Adrenal gland (tissue), 9 donors: ENCODE measurements at regions not wholly inside any gene's neighbourhood (a gene's known extent, or its start where the extent isn't known, plus 50 kb on each side); places are given as distances from the start of the nearest gene placed in this dataset.

Experiments used
- DNase-seq, 7 donors: peaks; one replicate each; pipeline ENCODE4 v3.0.0-alpha.2; 2019 to 2020
- H3K27ac ChIP-seq, 5 donors: fragments of 200-600 bp; sonication (generic) in 4 of 5; 1 replicate in 3 of 5; 2 replicates in 2 of 5; pipeline versions ENCODE4 v1.5.1 to v1.8.0; 2016 to 2020; ENCODE audit warnings: mild to moderate bottlenecking in 1 of 5
- H3K27me3 ChIP-seq: fragments of 200-600 bp; 2 replicates; pipeline ENCODE4 v1.8.0; 2021
- H3K36me3 ChIP-seq, 2 donors: fragments of 200-600 bp; replicated peaks in 1 of 2; 1 replicate in 1 of 2; 2 replicates in 1 of 2; pipeline versions ENCODE4 v1.5.1 to v1.8.0; 2018 to 2022
- H3K4me1 ChIP-seq, 2 donors: fragments of 200-600 bp; replicated peaks in 1 of 2; 1 replicate in 1 of 2; 2 replicates in 1 of 2; pipeline versions ENCODE4 v1.5.1 to v1.8.0; 2018 to 2021
- H3K4me3 ChIP-seq, 4 donors: fragments of 200-600 bp; sonication (generic) in 3 of 4; one replicate each; pipeline ENCODE4 v1.5.1; 2016 to 2018
- H3K9me3 ChIP-seq, 3 donors: fragments of 200-600 bp; sonication (generic) in 1 of 3; replicated peaks in 1 of 3; 1 replicate in 2 of 3; 2 replicates in 1 of 3; pipeline versions ENCODE4 v1.5.1 to v1.8.0; 2016 to 2021
- CTCF ChIP-seq, 6 experiments: fragments of 450-650 bp in 4 of 6; fragments of 200-600 bp in 2 of 6; sonication (generic) in 1 of 6; IDR thresholded peaks; 1 replicate in 5 of 6; 2 replicates in 1 of 6; pipeline versions ENCODE4 v1.5.1 to v1.8.0; 2016 to 2021; ENCODE audit warnings: antibody characterized with exemption in 6 of 6, mild to moderate bottlenecking in 2 of 6, moderate library complexity in 1 of 6
- POLR2A ChIP-seq, 2 donors: fragments of 450-650 bp; IDR thresholded peaks; one replicate each; pipeline ENCODE4 v1.6.1; 2017; ENCODE audit warnings: antibody characterized with exemption in 2 of 2, mild to moderate bottlenecking in 2 of 2, moderate library complexity in 1 of 2
- WGBS, 4 donors: extraction: QIAGEN DNeasy Blood & Tissue Kit in 2 of 4; methylation state at CpG; one replicate each; pipeline versions ENCODE4 v1.1.5 to v1.1.7; 2013 to 2017; 5-methylcytosine and 5-hydroxymethylcytosine counted together
- intact Hi-C, 2 donors: fragments of 100-400 bp; cut with DNase I; formaldehyde crosslinking; loops; one replicate each; pipeline versions ENCODE4 v1.14.1 to v1.15.0; 2022 to 2023
- donor health status: healthy with polysubstance abuse.
- donor health status: Bipolar disorder and iron deficiency.
- donor health status: DM: yes; HTN: yes; CAD: no.
- donor health status: DM: no; HTN: no; CAD: no.
- donor health status: DM: no; HTN: no; CAD: no.

- peaks cover 44 to 59% of the 10 kb centered on the region in 2 donors for H3K4me1 ChIP-seq
- intact Hi-C loops: no loop called here
- peak overlapping the region in 4 of 5 donors; percentile 51 to 93 (median 76) for H3K27ac ChIP-seq
- peak in 6 of 7 donors; percentile 77 to 91 (median 86) for DNase-seq
- no peaks in the 10 kb centered on the region for H3K27me3 ChIP-seq
- no peak for TF ChIP-seq CTCF (IDR thresholded peaks at IDR 0.05)
- no peak for TF ChIP-seq POLR2A (IDR thresholded peaks at IDR 0.05)
- no peak overlapping the region for H3K4me3 ChIP-seq
- 58 to 75% (median 66%) methylated on average over 30 to 42 of the region's 42 CpGs for WGBS, 4 donors
- H3K36me3 ChIP-seq: peaks cover 0 to 40% of the 10 kb centered on the region in 2 donors
- H3K9me3 ChIP-seq: no peaks in the 10 kb centered on the region
Observed at GRCh38 chr12:124426594-124427555, 132.0 kb downstream of the RFLNA start.

GRCh38 chr12:124425667-124426066 lies 130.8 kb downstream of the RFLNA start:
- no peak for DNase-seq
- Histone ChIP-seq H3K9me3 (no peaks in the 10 kb centered on the region), H3K4me3 (no peak overlapping the region), H3K36me3 (peaks cover 0 to 40% of the 10 kb centered on the region in 2 donors), H3K27me3 (no peaks in the 10 kb centered on the region), H3K27ac (no peak overlapping the region), H3K4me1 (peaks cover 44 to 60% of the 10 kb centered on the region in 2 donors)
- WGBS, 4 donors: 93 to 95% (median 94%) methylated on average over 6 of the region's 6 CpGs
- intact Hi-C loops: no loop called here
- no peak for TF ChIP-seq POLR2A (IDR thresholded peaks at IDR 0.05)
- no peak for TF ChIP-seq CTCF (IDR thresholded peaks at IDR 0.05)

GRCh38 chr12:124424516-124424905 lies 129.6 kb downstream of the RFLNA start:
- peaks cover 44 to 59% of the 10 kb centered on the region in 2 donors for H3K4me1 ChIP-seq
- no peak overlapping the region for H3K4me3 ChIP-seq
- intact Hi-C loops: no loop called here
- H3K36me3 ChIP-seq: peaks cover 0 to 36% of the 10 kb centered on the region in 2 donors
- DNase-seq: no peak
- 89 to 93% (median 91%) methylated on average over 4 to 10 of the region's 10 CpGs for WGBS, 4 donors
- no peaks in the 10 kb centered on the region for H3K27me3 ChIP-seq
- H3K9me3 ChIP-seq: no peaks in the 10 kb centered on the region
- H3K27ac ChIP-seq: peak overlapping the region in 2 of 5 donors; percentile 88 to 91
- TF ChIP-seq CTCF (IDR thresholded peaks at IDR 0.05): no peak
- TF ChIP-seq POLR2A (IDR thresholded peaks at IDR 0.05): no peak

- intact Hi-C loops: no loop called here
- Histone ChIP-seq H3K27me3 (no peaks in the 10 kb centered on the region), H3K27ac (peak overlapping the region; percentile 85 to 93 (median 91)), H3K4me3 (no peak overlapping the region), H3K36me3 (peaks cover 0 to 37% of the 10 kb centered on the region in 2 donors), H3K9me3 (no peaks in the 10 kb centered on the region), H3K4me1 (peaks cover 43 to 53% of the 10 kb centered on the region in 2 donors)
- WGBS, 4 donors: 78 to 84% (median 79%) methylated on average over 26 of the region's 26 CpGs
- no peak for DNase-seq
- no peak for TF ChIP-seq CTCF (IDR thresholded peaks at IDR 0.05)
- no peak for TF ChIP-seq POLR2A (IDR thresholded peaks at IDR 0.05)
Observed at GRCh38 chr12:124423761-124424515, 129.0 kb downstream of the RFLNA start.
